Suprapubic skin (tissue), 4 donors: ENCODE measurements at regions not wholly inside any gene's neighbourhood (a gene's known extent, or its start where the extent isn't known, plus 50 kb on each side); places are given as distances from the start of the nearest gene placed in this dataset.

Experiments
- DNase-seq, 2 donors: peaks; one replicate each; pipeline ENCODE4 v3.0.0-alpha.2; 2019; ENCODE audit warnings: low spot score in 2 of 2
- H3K27ac ChIP-seq: fragments of 200-600 bp; sonication (generic); one replicate; pipeline ENCODE4 v1.5.1; 2019
- H3K27me3 ChIP-seq: fragments of 200-600 bp; sonication (generic); one replicate; pipeline ENCODE4 v1.5.1; 2019
- H3K36me3 ChIP-seq: fragments of 200-600 bp; sonication (generic); one replicate; pipeline ENCODE4 v1.5.1; 2019
- H3K4me1 ChIP-seq: fragments of 200-600 bp; sonication (generic); one replicate; pipeline ENCODE4 v1.5.1; 2019
- H3K4me3 ChIP-seq: fragments of 200-600 bp; sonication (generic); one replicate; pipeline ENCODE4 v1.5.1; 2019; ENCODE audit warnings: mild to moderate bottlenecking
- H3K9me3 ChIP-seq: fragments of 200-600 bp; sonication (generic); one replicate; pipeline ENCODE4 v1.5.1; 2019
- EP300 ChIP-seq: sonication (generic); formaldehyde crosslinking; IDR thresholded peaks from one replicate; pipeline ENCODE4 v1.6.1; 2017; ENCODE audit warnings: antibody characterized with exemption
- POLR2A ChIP-seq, 2 donors: fragments of 450-650 bp; IDR thresholded peaks; one replicate each; pipeline ENCODE4 v1.6.1; 2017; ENCODE audit warnings: antibody characterized with exemption in 2 of 2, mild to moderate bottlenecking in 2 of 2, moderate library complexity in 2 of 2
- POLR2AphosphoS5 ChIP-seq, 3 donors: sonication (generic); formaldehyde crosslinking; IDR thresholded peaks; one replicate each; pipeline ENCODE4 v1.6.1; 2017; ENCODE audit warnings: antibody characterized with exemption in 3 of 3
- WGBS: methylation state at CpG from one replicate; pipeline ENCODE4 v1.1.5; 2018; 5-methylcytosine and 5-hydroxymethylcytosine counted together
- TF ChIP-seq, protein P1 (sequence below), 2 donors: fragments of 200-600 bp in 1 of 2; fragments of 450-650 bp in 1 of 2; sonication (generic) in 1 of 2; IDR thresholded peaks; one replicate each; pipeline ENCODE4 v1.5.1; 2016 to 2019; ENCODE audit warnings: antibody characterized with exemption in 2 of 2, mild to moderate bottlenecking in 1 of 2, moderate library complexity in 1 of 2

DNA sequence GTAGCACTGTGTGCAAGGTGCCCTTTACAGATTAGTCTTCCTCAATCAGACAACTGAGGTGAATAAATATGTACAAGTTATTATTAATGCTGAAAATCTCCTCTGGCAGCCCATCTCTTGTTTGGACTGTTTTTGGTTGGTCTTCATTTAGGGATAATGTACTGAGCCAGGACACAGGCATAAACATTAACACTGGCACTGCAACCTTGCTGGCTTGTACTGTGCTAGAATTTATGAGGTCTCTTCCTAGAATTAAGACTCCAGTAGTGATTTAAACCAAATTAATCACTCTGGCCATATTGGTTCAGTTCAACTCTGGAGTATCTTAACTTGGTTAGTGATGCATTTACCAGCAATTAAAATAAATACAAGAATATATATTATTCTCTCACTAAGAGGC lies 244.7 kb upstream of the GK2 start:
- Histone ChIP-seq H3K4me3 (no peak overlapping the region), H3K27me3 (no peaks in the 10 kb centered on the region), H3K9me3 (peaks cover 9% of the 10 kb centered on the region), H3K4me1 (peaks cover 22% of the 10 kb centered on the region), H3K36me3 (no peaks in the 10 kb centered on the region), H3K27ac (no peak overlapping the region)
- DNase-seq = no peak
- TF ChIP-seq POLR2AphosphoS5 (IDR thresholded peaks at IDR 0.05) (no peak), EP300 (no peak), POLR2A (IDR thresholded peaks at IDR 0.05) (no peak)
- TF ChIP-seq, protein P1, sequence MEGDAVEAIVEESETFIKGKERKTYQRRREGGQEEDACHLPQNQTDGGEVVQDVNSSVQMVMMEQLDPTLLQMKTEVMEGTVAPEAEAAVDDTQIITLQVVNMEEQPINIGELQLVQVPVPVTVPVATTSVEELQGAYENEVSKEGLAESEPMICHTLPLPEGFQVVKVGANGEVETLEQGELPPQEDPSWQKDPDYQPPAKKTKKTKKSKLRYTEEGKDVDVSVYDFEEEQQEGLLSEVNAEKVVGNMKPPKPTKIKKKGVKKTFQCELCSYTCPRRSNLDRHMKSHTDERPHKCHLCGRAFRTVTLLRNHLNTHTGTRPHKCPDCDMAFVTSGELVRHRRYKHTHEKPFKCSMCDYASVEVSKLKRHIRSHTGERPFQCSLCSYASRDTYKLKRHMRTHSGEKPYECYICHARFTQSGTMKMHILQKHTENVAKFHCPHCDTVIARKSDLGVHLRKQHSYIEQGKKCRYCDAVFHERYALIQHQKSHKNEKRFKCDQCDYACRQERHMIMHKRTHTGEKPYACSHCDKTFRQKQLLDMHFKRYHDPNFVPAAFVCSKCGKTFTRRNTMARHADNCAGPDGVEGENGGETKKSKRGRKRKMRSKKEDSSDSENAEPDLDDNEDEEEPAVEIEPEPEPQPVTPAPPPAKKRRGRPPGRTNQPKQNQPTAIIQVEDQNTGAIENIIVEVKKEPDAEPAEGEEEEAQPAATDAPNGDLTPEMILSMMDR (IDR thresholded peaks at IDR 0.05) = no peak

DNA sequence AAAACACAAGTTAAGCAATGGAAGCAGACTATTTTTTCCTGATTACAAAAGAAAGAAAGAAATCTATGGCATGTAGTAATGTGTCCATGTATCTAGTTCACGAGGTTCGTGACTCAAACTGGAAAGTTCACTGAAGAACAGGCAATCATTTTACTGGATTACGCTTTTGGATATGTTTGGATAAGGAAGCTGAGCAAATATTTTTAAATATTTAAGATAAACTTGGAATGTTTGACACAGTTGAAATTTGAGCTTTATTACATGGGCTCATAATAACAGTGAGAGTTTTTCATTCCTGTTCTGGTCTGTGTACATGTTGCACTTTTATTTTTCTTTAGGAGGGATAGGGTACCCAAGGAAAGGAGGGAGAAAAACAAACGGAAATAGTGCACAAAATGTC lies 244.2 kb upstream of the GK2 start:
- Histone ChIP-seq H3K9me3 (peaks cover 4% of the 10 kb centered on the region), H3K4me1 (peaks cover 22% of the 10 kb centered on the region), H3K4me3 (no peak overlapping the region), H3K36me3 (no peaks in the 10 kb centered on the region), H3K27ac (no peak overlapping the region), H3K27me3 (no peaks in the 10 kb centered on the region)
- WGBS = 57% methylated on average over 4 of the region's 4 CpGs
- no peak for DNase-seq
- TF ChIP-seq, protein P1 (IDR thresholded peaks at IDR 0.05) = no peak
- no peak for TF ChIP-seq POLR2A (IDR thresholded peaks at IDR 0.05)
- no peak for TF ChIP-seq POLR2AphosphoS5 (IDR thresholded peaks at IDR 0.05)
- TF ChIP-seq EP300 = no peak

DNA sequence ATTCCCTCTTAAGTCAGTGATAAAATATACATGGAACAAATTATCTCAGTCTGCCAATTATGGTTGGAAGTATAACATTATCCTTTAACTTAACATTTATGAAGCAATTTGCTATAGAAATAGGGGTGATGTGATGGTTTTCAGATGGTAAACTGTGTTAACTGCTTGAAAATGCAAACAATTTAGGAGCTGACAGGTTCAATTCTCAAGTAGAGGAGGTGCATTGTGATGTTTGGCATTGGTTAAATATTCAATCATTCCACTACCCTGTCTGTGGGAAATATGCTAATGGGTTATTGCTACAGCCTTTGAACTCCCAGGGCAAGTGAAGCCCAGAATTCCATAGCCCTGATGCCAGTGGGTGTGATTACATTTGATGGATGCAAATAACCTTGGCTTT lies 243.4 kb upstream of the GK2 start:
- no peak for DNase-seq
- Histone ChIP-seq H3K4me1 (peaks cover 22% of the 10 kb centered on the region), H3K27me3 (no peaks in the 10 kb centered on the region), H3K27ac (peak overlapping the region; percentile 28), H3K9me3 (no peaks in the 10 kb centered on the region), H3K36me3 (no peaks in the 10 kb centered on the region), H3K4me3 (no peak overlapping the region)
- TF ChIP-seq POLR2A (IDR thresholded peaks at IDR 0.05) = no peak
- TF ChIP-seq EP300 = no peak
- no peak for TF ChIP-seq POLR2AphosphoS5 (IDR thresholded peaks at IDR 0.05)
- TF ChIP-seq, protein P1 (IDR thresholded peaks at IDR 0.05) = no peak

DNA sequence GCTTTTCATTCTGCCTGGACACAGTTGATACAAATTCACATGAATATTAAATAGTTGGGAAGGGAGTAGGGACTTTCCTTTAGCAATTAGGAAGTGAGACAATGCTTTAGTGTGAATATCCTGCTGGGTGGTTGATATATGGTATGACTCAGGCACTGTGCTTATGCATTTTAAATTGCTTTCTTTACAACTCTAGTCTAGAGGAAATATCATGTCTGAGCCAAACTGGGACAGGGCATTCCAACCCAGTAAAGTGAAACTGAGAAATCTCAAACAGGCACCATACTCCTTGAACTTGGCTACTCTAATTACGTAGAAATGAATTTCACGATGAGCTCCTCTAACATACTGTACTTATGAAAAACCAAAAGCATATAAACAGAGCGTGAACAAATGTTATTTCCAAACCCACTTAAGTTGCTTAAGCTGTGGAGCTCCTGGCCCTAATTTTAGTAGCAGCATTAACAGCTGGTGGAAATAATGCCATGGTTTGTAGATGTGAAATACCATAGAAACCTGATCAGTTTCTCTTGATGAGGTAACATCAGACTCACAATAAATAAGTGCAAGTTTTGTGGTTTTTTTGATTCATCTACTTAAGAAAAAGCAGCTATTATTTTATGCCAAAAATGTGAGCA lies 242.9 kb upstream of the GK2 start:
- WGBS = 38% methylated on average over 3 of the region's 3 CpGs
- H3K36me3 ChIP-seq = no peaks in the 10 kb centered on the region
- no peaks in the 10 kb centered on the region for H3K27me3 ChIP-seq
- peak overlapping the region; percentile 28 for H3K27ac ChIP-seq
- H3K4me3 ChIP-seq = no peak overlapping the region
- DNase-seq = no peak
- TF ChIP-seq POLR2AphosphoS5 (IDR thresholded peaks at IDR 0.05) = no peak
- H3K9me3 ChIP-seq = no peaks in the 10 kb centered on the region
- peaks cover 22% of the 10 kb centered on the region for H3K4me1 ChIP-seq

DNA sequence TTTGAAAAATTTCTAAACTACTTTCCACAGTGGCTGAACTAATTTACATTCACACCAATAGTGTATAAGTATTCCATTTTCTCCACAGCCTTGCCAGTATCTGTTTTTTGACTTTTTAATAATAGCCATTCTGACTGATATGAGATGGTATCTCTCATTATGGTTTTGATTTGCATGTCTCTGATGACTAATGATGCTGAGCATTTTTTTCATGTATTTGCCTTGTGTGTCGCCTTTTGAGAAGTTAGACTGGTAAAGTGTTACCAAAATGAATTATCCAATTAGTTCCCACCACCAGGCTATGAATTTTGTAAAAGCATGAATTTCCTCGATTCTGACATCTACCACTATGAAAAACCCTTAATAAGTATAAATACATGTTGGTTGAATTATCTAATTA lies 242.2 kb upstream of the GK2 start:
- H3K27ac ChIP-seq = no peak overlapping the region
- H3K27me3 ChIP-seq = no peaks in the 10 kb centered on the region
- 67% methylated on average over 2 of the region's 2 CpGs for WGBS

More for the DNA sequence above, 242.2 kb upstream of the GK2 start:
- DNase-seq = no peak
- Histone ChIP-seq H3K9me3 (no peaks in the 10 kb centered on the region), H3K4me3 (no peak overlapping the region), H3K36me3 (no peaks in the 10 kb centered on the region), H3K4me1 (peaks cover 22% of the 10 kb centered on the region)
- TF ChIP-seq POLR2AphosphoS5 (IDR thresholded peaks at IDR 0.05) (no peak), EP300 (no peak), POLR2A (IDR thresholded peaks at IDR 0.05) (no peak)
- TF ChIP-seq, protein P1 (IDR thresholded peaks at IDR 0.05) = no peak
